ENCODE measurements at regions not wholly inside any gene's neighbourhood (a gene's known extent, or its start where the extent isn't known, plus 50 kb on each side); places are given as distances from the start of the nearest gene placed in this dataset.
A peak's percentile ranks its signal among the peaks of the same experiment; 100 is the strongest.

- no peak for DNase-seq (ENCODE audit: extremely low spot score, unreplicated experiment)
- TF ChIP-seq CTCF (IDR thresholded peaks at IDR 0.05) = no peak
- Mint-ChIP-seq H3K4me1 (ENCODE audit: unreplicated experiment) (peaks cover 93% of the 10 kb centered on the region), H3K27me3 (ENCODE audit: unreplicated experiment) (no peaks in the 10 kb centered on the region), H3K4me3 (ENCODE audit: unreplicated experiment) (no peak overlapping the region), H3K9me3 (ENCODE audit: unreplicated experiment) (no peaks in the 10 kb centered on the region), H3K27ac (ENCODE audit: unreplicated experiment) (peak overlapping the region; percentile 85), H3K36me3 (ENCODE audit: unreplicated experiment) (no peaks in the 10 kb centered on the region)
These were observed 396.8 kb upstream of the TBL1XR1 start for GRCh38 chr3:177594096-177594495.

- H3K4me1 Mint-ChIP-seq (ENCODE audit: unreplicated experiment) = peaks cover 81% of the 10 kb centered on the region
- DNase-seq (ENCODE audit: extremely low spot score, unreplicated experiment) = no peak
- no peak for TF ChIP-seq CTCF (IDR thresholded peaks at IDR 0.05)
- H3K4me3 Mint-ChIP-seq (ENCODE audit: unreplicated experiment) = no peak overlapping the region
- no peak overlapping the region for H3K27ac Mint-ChIP-seq (ENCODE audit: unreplicated experiment)
- H3K27me3 Mint-ChIP-seq (ENCODE audit: unreplicated experiment) = no peaks in the 10 kb centered on the region
- H3K9me3 Mint-ChIP-seq (ENCODE audit: unreplicated experiment) = no peaks in the 10 kb centered on the region
- H3K36me3 Mint-ChIP-seq (ENCODE audit: unreplicated experiment) = no peaks in the 10 kb centered on the region
These were observed 398.4 kb upstream of the TBL1XR1 start for GRCh38 chr3:177595530-177596188.

- Mint-ChIP-seq H3K27ac (ENCODE audit: unreplicated experiment) (peak overlapping the region; percentile 36), H3K36me3 (ENCODE audit: unreplicated experiment) (no peaks in the 10 kb centered on the region), H3K9me3 (ENCODE audit: unreplicated experiment) (no peaks in the 10 kb centered on the region), H3K4me1 (ENCODE audit: unreplicated experiment) (peaks cover 80% of the 10 kb centered on the region), H3K4me3 (ENCODE audit: unreplicated experiment) (no peak overlapping the region), H3K27me3 (ENCODE audit: unreplicated experiment) (no peaks in the 10 kb centered on the region)
- TF ChIP-seq CTCF (IDR thresholded peaks at IDR 0.05) = no peak
- DNase-seq (ENCODE audit: extremely low spot score, unreplicated experiment) = no peak
These were observed 399.1 kb upstream of the TBL1XR1 start for GRCh38 chr3:177596248-177596815.

GRCh38 chr3:177596816-177597271 lies 399.6 kb upstream of the TBL1XR1 start:
- Mint-ChIP-seq H3K4me3 (ENCODE audit: unreplicated experiment) (no peak overlapping the region), H3K36me3 (ENCODE audit: unreplicated experiment) (no peaks in the 10 kb centered on the region), H3K27ac (ENCODE audit: unreplicated experiment) (peak overlapping the region; percentile 84), H3K27me3 (ENCODE audit: unreplicated experiment) (no peaks in the 10 kb centered on the region), H3K9me3 (ENCODE audit: unreplicated experiment) (no peaks in the 10 kb centered on the region), H3K4me1 (ENCODE audit: unreplicated experiment) (peaks cover 76% of the 10 kb centered on the region)
- TF ChIP-seq CTCF (IDR thresholded peaks at IDR 0.05) = no peak
- no peak for DNase-seq (ENCODE audit: extremely low spot score, unreplicated experiment)

GRCh38 chr3:177597311-177598096 lies 400.2 kb upstream of the TBL1XR1 start:
- DNase-seq (ENCODE audit: extremely low spot score, unreplicated experiment) = no peak
- Mint-ChIP-seq H3K27ac (ENCODE audit: unreplicated experiment) (peak overlapping the region; percentile 84), H3K27me3 (ENCODE audit: unreplicated experiment) (no peaks in the 10 kb centered on the region), H3K4me1 (ENCODE audit: unreplicated experiment) (peaks cover 74% of the 10 kb centered on the region), H3K36me3 (ENCODE audit: unreplicated experiment) (no peaks in the 10 kb centered on the region), H3K4me3 (ENCODE audit: unreplicated experiment) (no peak overlapping the region), H3K9me3 (ENCODE audit: unreplicated experiment) (no peaks in the 10 kb centered on the region)
- TF ChIP-seq CTCF (IDR thresholded peaks at IDR 0.05) = no peak
